ENCODE measurements at regions not wholly inside any gene's neighbourhood (a gene's known extent, or its start where the extent isn't known, plus 50 kb on each side); places are given as distances from the start of the nearest gene placed in this dataset.

DNA sequence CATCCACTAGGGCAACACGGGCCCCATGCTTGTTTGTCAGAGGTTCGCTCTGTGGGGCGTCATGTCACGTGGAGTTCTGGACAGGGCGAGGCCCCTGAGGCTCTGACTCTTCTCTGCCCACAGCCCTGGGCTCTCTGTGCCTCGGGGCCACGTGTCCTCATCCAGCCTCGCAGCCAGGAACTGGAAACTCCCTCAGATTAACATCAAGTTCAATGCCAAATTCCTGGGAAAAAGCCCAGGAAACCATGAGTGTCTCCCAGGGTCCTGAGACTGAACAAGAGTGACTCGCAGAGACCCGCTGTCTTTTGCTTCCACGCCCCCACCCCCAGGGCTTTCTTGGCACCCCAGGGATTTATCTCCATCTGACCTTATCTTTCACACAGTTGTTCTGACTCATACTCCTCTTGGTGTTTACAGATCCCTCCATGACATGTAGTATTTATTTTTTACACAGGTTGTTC lies 174.0 kb upstream of the PIEZO2 start (continued):
- TF ChIP-seq NFE2L2 (IDR thresholded peaks at IDR 0.05; ENCODE audit: low read length) = no peak
- no peak for TF ChIP-seq ZNF549 (CRISPR knock-in tag; IDR thresholded peaks at IDR 0.05)
- TF ChIP-seq ZNF639 (CRISPR knock-in tag; conservative IDR thresholded peaks at IDR 0.05) = no peak
- TF ChIP-seq ZNF296 (CRISPR knock-in tag; conservative IDR thresholded peaks at IDR 0.05) = no peak
- no peak for TF ChIP-seq HIVEP1 (CRISPR knock-in tag; IDR thresholded peaks at IDR 0.05)
- no peak for TF ChIP-seq DPF2 (CRISPR knock-in tag; IDR thresholded peaks at IDR 0.05; ENCODE audit: borderline replicate concordance, low read depth)
- TF ChIP-seq FOXP1 (IDR thresholded peaks at IDR 0.05) = no peak
- TF ChIP-seq FOXP1 (CRISPR knock-in tag; IDR thresholded peaks at IDR 0.05) = peak; percentile 39; the same call in 1 of the 2 replicates
- TF ChIP-seq ZNF782 (CRISPR knock-in tag; IDR thresholded peaks at IDR 0.05; ENCODE audit: borderline replicate concordance) = no peak
- TF ChIP-seq DNMT3B (CRISPR knock-in tag; conservative IDR thresholded peaks at IDR 0.05) = no peak
- no peak for TF ChIP-seq SOX5 (CRISPR knock-in tag; IDR thresholded peaks at IDR 0.05; ENCODE audit: borderline replicate concordance)
- TF ChIP-seq NFKB2 (CRISPR knock-in tag; IDR thresholded peaks at IDR 0.05; ENCODE audit: borderline replicate concordance) = no peak
- peak; percentile 17 for TF ChIP-seq SKI (IDR thresholded peaks at IDR 0.05; ENCODE audit: partially characterized antibody)
- no peak for TF ChIP-seq KLF15 (CRISPR knock-in tag; IDR thresholded peaks at IDR 0.05; ENCODE audit: borderline replicate concordance)
- TF ChIP-seq ZNF44 (CRISPR knock-in tag; IDR thresholded peaks at IDR 0.05) = no peak
- TF ChIP-seq MTERF4 (CRISPR knock-in tag; IDR thresholded peaks at IDR 0.05) = no peak
- TF ChIP-seq, protein P1, sequence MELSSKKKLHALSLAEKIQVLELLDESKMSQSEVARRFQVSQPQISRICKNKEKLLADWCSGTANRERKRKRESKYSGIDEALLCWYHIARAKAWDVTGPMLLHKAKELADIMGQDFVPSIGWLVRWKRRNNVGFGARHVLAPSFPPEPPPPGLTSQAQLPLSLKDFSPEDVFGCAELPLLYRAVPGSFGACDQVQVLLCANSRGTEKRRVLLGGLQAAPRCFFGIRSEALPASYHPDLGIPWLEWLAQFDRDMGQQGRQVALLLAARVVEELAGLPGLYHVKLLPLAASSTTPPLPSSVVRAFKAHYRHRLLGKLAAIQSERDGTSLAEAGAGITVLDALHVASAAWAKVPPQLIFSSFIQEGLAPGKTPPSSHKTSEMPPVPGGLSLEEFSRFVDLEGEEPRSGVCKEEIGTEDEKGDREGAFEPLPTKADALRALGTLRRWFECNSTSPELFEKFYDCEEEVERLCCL (CRISPR knock-in tag; IDR thresholded peaks at IDR 0.05; ENCODE audit: borderline replicate concordance) = no peak
- no peak for TF ChIP-seq ZNF512 (CRISPR knock-in tag; IDR thresholded peaks at IDR 0.05)
- no peak for TF ChIP-seq ZBTB38 (CRISPR knock-in tag; IDR thresholded peaks at IDR 0.05)
- TF ChIP-seq, protein P2, sequence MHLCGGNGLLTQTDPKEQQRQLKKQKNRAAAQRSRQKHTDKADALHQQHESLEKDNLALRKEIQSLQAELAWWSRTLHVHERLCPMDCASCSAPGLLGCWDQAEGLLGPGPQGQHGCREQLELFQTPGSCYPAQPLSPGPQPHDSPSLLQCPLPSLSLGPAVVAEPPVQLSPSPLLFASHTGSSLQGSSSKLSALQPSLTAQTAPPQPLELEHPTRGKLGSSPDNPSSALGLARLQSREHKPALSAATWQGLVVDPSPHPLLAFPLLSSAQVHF (CRISPR knock-in tag; IDR thresholded peaks at IDR 0.05) = no peak
- TF ChIP-seq, protein P3, sequence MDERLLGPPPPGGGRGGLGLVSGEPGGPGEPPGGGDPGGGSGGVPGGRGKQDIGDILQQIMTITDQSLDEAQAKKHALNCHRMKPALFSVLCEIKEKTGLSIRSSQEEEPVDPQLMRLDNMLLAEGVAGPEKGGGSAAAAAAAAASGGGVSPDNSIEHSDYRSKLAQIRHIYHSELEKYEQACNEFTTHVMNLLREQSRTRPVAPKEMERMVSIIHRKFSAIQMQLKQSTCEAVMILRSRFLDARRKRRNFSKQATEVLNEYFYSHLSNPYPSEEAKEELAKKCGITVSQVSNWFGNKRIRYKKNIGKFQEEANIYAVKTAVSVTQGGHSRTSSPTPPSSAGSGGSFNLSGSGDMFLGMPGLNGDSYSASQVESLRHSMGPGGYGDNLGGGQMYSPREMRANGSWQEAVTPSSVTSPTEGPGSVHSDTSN (CRISPR knock-in tag; IDR thresholded peaks at IDR 0.05) = no peak
- TF ChIP-seq, protein P4, sequence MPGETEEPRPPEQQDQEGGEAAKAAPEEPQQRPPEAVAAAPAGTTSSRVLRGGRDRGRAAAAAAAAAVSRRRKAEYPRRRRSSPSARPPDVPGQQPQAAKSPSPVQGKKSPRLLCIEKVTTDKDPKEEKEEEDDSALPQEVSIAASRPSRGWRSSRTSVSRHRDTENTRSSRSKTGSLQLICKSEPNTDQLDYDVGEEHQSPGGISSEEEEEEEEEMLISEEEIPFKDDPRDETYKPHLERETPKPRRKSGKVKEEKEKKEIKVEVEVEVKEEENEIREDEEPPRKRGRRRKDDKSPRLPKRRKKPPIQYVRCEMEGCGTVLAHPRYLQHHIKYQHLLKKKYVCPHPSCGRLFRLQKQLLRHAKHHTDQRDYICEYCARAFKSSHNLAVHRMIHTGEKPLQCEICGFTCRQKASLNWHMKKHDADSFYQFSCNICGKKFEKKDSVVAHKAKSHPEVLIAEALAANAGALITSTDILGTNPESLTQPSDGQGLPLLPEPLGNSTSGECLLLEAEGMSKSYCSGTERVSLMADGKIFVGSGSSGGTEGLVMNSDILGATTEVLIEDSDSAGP (CRISPR knock-in tag; IDR thresholded peaks at IDR 0.05; ENCODE audit: borderline replicate concordance) = no peak
- TF ChIP-seq ZNF879 (CRISPR knock-in tag; IDR thresholded peaks at IDR 0.05) = no peak
- TF ChIP-seq MED1 (CRISPR knock-in tag; IDR thresholded peaks at IDR 0.05) = 0 out of 2 replicates have a peak, but pooled peaks have one; percentile 13
